Omental fat pad (tissue), 3 donors: ENCODE measurements at regions not wholly inside any gene's neighbourhood (a gene's known extent, or its start where the extent isn't known, plus 50 kb on each side); places are given as distances from the start of the nearest gene placed in this dataset.
"Not testable (repeated sequence)": the region's sequence is repeated elsewhere in the genome, so short reads cannot be mapped to it uniquely, and the experiment has no call there.

Source experiments
- ATAC-seq: fragments of 150-250 bp; one replicate; pipeline ENCODE4 v1.9.1; 2016; ENCODE audit warnings: mild to moderate bottlenecking, moderate library complexity; ENCODE audit not compliant: low FRiP score
- DNase-seq: peaks from one replicate; pipeline ENCODE4 v3.0.0-alpha.2; 2019; ENCODE audit warnings: low spot score
- CTCF ChIP-seq, 3 donors: fragments of 450-650 bp; IDR thresholded peaks; one replicate each; pipeline ENCODE4 v1.5.1; 2016 to 2017; ENCODE audit warnings: antibody characterized with exemption in 3 of 3, mild to moderate bottlenecking in 3 of 3, moderate library complexity in 2 of 3

- DNase-seq: no peak
- TF ChIP-seq CTCF (IDR thresholded peaks at IDR 0.05): no peak
- no peak for ATAC-seq
Observed at GRCh38 chr4:81319657-81320056, 104.6 kb upstream of the PRKG2 start.

- ATAC-seq: no peak
- TF ChIP-seq CTCF (IDR thresholded peaks at IDR 0.05): no peak
- DNase-seq: no peak
Observed at GRCh38 chr4:81314897-81315470, 100.0 kb upstream of the PRKG2 start.

- TF ChIP-seq CTCF (IDR thresholded peaks at IDR 0.05): no peak
- DNase-seq: no peak
- no peak for ATAC-seq
Observed at GRCh38 chr4:81314196-81314896, 99.3 kb upstream of the PRKG2 start.

GRCh38 chr4:81307991-81308390 is 93.0 kb upstream of the PRKG2 start:
- no peak for DNase-seq
- no peak for TF ChIP-seq CTCF (IDR thresholded peaks at IDR 0.05)
- ATAC-seq: no peak

GRCh38 chr4:81304871-81305270 is 89.8 kb upstream of the PRKG2 start:
- ATAC-seq: no peak
- DNase-seq: no peak
- no peak for TF ChIP-seq CTCF (IDR thresholded peaks at IDR 0.05)

GRCh38 chr4:81300352-81300751 is 85.3 kb upstream of the PRKG2 start:
- ATAC-seq, DNase-seq: not testable (repeated sequence)

GRCh38 chr4:81290813-81291212 is 75.8 kb upstream of the PRKG2 start:
- DNase-seq (no peak), ATAC-seq (no peak)
- no peak for TF ChIP-seq CTCF (IDR thresholded peaks at IDR 0.05)
